ENCODE measurements at regions not wholly inside any gene's neighbourhood (a gene's known extent, or its start where the extent isn't known, plus 50 kb on each side); places are given as distances from the start of the nearest gene placed in this dataset.
"Not testable (repeated sequence)": the region's sequence is repeated elsewhere in the genome, so short reads cannot be mapped to it uniquely, and the experiment has no call there.

- DNase-seq, result no peak
Observed at GRCh38 chr2:164014791-164015190, 279.0 kb upstream of the FIGN start.

GRCh38 chr2:164014068-164014731 is 278.4 kb upstream of the FIGN start:
- DNase-seq, result peak; percentile 23

GRCh38 chr2:164012581-164012980 is 276.8 kb upstream of the FIGN start:
- DNase-seq, result no peak

- no peak for DNase-seq
Observed at GRCh38 chr2:164009756-164010337, 274.0 kb upstream of the FIGN start.

GRCh38 chr2:164008752-164009151 is 272.9 kb upstream of the FIGN start:
- DNase-seq, result no peak

- no peak for DNase-seq
Observed at GRCh38 chr2:164006704-164007103, 270.9 kb upstream of the FIGN start.

- no peak for DNase-seq
Observed at GRCh38 chr2:164000176-164000575, 264.4 kb upstream of the FIGN start.

GRCh38 chr2:163997466-163997865 is 261.7 kb upstream of the FIGN start:
- DNase-seq, result no peak

- no peak for DNase-seq
Observed at GRCh38 chr2:163990541-163990940, 254.7 kb upstream of the FIGN start.

GRCh38 chr2:163990101-163990500 is 254.3 kb upstream of the FIGN start:
- DNase-seq, result no peak

GRCh38 chr2:163987175-163987940 is 251.6 kb upstream of the FIGN start:
- no peak for DNase-seq

- no peak for DNase-seq
Observed at GRCh38 chr2:163984986-163985385, 249.2 kb upstream of the FIGN start.

- no peak for DNase-seq
Observed at GRCh38 chr2:163983911-163984310, 248.1 kb upstream of the FIGN start.

GRCh38 chr2:163982938-163983337 is 247.1 kb upstream of the FIGN start:
- DNase-seq, result no peak

- no peak for DNase-seq
Observed at GRCh38 chr2:163974766-163975165, 239.0 kb upstream of the FIGN start.

- no peak for DNase-seq
Observed at GRCh38 chr2:163970058-163970813, 234.4 kb upstream of the FIGN start.

- not testable (repeated sequence) for DNase-seq
Observed at GRCh38 chr2:163964278-163964677, 228.5 kb upstream of the FIGN start.

GRCh38 chr2:163953390-163953907 is 217.6 kb upstream of the FIGN start:
- no peak for DNase-seq

GRCh38 chr2:163951312-163951711 is 215.5 kb upstream of the FIGN start:
- DNase-seq, result no peak

- no peak for DNase-seq
Observed at GRCh38 chr2:163949693-163950092, 213.9 kb upstream of the FIGN start.

GRCh38 chr2:163944347-163944737 is 208.5 kb upstream of the FIGN start:
- no peak for DNase-seq

- no peak for DNase-seq
Observed at GRCh38 chr2:163943403-163944346, 207.9 kb upstream of the FIGN start.

Data from right hindlimb (tissue), 1 donor.